ENCODE measurements at regions not wholly inside any gene's neighbourhood (a gene's known extent, or its start where the extent isn't known, plus 50 kb on each side); places are given as distances from the start of the nearest gene placed in this dataset.

DNA sequence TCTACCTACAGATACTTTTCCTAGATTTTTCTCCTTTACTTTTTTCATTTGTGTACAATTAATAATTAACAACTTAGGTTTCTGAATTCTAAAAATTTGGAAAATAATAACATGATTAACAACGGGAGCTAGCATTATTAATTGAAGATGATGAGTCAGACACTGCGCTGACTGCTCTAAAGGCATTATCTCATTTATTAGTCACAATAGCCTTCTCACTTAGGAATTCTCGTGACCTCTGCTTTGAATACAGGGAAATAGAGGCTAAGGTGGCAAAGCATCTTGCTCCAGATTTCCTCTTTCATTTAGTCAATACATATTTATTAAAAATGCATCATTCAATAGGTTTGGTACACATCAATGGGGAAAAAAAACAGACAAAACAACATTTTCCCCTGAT is 441.3 kb downstream of the PCDH18 start:
- FAIRE-seq = no peak
- DNase-seq (ENCODE audit: low spot score in 2 of 2) = no peak

DNA sequence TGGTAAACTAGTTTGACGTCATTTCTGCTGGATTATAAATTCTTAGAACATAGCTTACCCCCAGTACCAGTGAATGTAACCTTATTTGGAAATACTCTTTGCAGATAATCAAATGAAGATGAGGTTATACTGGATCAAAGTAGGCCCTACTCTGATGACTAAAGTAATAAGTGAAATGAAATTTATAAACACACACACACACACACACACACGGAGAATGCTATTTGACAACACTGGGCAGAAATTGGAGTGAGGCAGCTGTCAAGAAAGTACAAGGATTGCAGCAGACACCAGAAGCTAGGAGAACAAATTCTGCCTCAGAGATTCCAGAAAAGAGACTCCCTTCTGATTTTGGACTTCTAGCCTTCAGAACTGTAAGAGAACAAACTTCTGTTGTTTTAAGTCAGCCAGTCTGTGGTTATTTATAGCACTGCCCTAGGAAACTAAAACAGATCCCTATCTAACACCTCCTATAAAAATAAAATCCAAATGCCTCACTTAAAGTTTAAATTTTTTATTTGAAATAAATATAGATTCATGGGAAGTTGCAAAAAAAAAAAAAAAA is 448.6 kb downstream of the PCDH18 start:
- DNase-seq (ENCODE audit: low spot score in 2 of 2) (no peak), FAIRE-seq (no peak)

DNA sequence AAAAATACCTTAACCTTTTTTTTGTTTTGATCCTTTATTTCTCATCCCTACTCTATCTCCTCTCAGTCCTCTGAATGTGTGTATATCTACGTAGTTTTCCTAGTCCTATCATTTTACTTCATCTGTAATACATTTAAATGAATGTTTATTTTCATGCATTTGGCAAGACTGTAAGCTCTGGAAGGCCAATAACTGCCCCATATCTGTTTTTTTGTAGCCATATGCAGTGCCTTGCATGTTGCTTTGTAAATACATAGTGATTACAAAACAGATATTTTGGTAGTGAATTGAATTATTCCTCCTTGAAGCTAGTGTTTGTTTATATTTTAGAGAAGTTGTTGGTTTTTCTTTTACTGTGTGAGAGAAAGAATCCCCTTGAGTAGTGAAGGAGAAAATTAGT is 450.2 kb downstream of the PCDH18 start:
- no peak for DNase-seq (ENCODE audit: low spot score in 2 of 2)
- no peak for FAIRE-seq

DNA sequence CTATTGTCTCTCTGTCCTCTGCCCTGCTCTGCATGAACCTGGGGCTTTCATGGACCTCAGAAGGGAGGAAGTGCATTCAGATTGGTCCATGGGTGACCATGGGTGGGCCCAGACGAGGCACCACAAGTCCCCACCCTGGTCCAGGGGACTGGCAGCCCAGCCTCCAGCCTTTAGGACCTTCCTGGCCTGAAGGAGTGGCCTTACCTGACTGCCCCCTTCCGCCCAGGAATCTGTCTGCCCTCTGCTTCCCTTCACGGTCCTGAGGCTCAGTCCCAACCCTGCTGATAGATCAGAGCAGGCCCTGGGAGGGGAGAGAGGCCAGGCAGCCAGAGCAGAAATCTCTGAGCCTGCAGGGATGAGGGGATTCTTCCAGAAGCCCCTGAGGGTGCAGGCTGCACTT is 455.4 kb downstream of the PCDH18 start:
- FAIRE-seq (no peak), DNase-seq (ENCODE audit: low spot score in 2 of 2) (no peak)

DNA sequence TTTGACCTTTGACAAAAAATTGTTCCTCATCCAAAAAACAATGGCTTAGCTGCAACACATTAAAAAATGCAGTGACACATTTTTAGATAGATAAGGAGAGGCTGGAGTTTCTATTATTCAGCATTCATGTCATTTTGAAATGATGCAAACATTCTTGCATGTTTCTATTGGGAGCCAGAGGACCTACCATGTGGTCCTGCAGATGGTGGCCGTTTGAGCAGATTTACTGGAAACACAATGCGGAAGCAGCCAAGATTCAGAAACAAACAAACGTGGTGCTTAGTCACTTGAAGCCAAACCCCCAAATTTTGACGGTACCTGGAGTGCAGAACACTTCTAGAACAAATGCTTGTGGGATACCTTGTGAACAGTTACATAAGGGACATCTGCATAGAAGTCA is 456.7 kb downstream of the PCDH18 start:
- no peak for DNase-seq (ENCODE audit: low spot score in 2 of 2)
- FAIRE-seq = no peak

DNA sequence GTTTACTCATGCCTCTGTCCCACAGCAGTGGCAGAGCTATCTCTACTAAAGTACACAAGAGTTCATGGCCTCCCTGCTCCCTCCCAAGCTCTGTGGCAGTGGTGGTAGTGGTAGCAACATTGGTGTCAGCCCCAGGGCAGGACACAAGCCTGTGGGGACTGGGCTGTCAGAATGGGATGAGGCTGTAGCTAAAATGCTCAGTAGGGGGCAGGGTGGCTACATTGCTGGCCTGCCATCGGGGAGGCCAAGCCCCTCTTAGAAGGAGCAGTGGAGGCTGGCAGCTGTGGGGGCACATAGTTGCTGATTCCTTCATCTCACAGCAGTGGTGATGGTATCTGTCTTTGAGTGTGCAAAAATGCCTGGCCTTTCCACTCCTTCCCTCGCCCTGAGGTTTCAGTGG is 461.7 kb downstream of the PCDH18 start:
- DNase-seq (ENCODE audit: low spot score in 2 of 2) = no peak
- FAIRE-seq = no peak

DNA sequence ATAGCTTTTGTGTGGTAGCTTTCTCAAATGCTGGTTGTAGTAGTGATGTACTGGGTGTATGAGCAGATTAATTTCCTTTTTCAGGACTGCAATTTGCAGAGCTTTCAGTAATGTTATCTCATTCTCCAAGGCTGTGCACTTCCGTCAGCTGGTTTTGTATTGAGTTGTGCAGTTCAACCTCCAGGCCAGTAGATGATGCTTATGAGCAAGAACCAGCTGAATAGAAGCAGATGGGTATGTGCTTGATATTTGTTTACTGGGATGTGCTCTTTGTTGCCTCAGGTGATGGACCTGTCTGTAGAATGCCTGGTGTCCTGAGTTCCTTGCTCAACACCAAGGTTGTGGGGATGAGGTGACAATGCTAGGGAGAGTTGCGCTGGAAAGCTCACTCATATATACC is 462.8 kb downstream of the PCDH18 start:
- DNase-seq (ENCODE audit: low spot score in 2 of 2) = no peak
- no peak for FAIRE-seq

DNA sequence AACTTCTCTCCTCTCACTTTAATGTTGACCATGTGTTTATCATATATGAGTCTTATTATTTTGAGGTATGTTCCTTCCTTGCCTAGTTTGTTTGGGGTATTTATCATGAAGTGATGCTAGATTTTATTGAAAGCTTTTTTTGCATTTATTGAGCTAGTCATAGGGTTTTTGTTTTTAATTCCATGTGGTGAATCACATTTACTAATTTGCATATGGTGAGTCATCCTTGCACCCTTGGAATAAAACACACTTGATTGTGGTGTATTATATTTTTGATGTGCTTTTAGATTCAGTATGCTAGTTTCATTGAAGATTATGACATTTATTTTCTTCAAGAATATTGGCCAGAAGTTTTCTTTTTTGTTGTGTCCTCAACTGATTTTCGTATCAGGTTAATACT is 464.6 kb downstream of the PCDH18 start:
- FAIRE-seq (no peak), DNase-seq (ENCODE audit: low spot score in 2 of 2) (no peak)

DNA sequence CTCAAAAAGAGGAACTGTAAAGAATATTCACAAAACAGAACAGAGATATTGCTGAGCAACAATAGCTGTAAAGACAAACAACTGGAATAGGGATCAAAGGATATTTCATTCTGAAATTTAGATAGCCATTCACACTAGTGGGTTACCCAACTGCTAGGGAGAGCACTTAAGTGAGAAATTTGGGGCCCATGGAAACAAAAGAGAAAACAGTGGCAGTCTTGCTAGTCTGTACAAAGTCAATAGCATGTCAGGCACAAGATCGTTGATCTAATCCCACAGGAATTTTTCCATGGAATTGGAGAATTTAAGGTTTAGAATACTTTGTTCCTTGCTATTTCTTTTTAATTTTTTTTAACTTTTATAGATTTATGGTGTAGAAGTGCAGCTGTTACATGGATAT is 467.0 kb downstream of the PCDH18 start:
- no peak for DNase-seq (ENCODE audit: low spot score in 2 of 2)
- no peak for FAIRE-seq

DNA sequence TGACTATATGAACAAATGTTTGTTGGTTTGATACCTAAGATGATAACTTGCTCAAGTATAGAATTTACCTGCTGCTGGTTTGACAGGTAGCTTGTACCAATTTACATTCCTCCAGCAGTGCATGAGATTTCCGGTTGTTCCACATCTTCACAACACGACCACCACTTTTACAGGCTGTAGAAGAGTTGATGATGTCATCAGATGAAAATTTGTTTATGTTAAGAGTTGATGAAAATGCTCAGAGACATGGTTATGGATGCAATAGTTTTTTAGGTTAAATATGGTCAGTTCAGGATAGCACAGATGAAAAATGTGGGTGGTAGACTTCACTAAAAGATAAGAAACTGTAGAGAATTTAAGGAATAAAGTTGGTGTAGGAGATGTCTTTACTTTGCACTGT is 468.3 kb downstream of the PCDH18 start:
- FAIRE-seq (no peak), DNase-seq (ENCODE audit: low spot score in 2 of 2) (no peak)

DNA sequence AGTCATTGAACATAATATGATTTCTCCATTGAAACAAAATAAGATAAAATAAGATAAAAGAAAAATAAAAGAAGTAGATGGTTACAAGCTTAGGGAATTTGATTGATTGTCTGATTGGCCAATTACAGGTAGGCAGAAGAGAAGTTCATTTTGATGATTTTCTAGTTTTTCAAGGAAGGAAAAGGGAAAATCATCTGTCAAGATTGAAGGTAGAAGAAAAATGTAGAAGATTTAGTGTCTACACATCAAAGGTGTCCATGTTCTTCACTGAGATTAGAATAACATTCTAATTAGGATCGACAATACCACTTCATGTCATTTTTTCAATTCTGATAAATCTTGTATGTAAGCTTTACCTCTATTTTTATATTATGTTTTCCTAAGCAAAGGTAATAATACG is 489.1 kb downstream of the PCDH18 start:
- FAIRE-seq (no peak), DNase-seq (ENCODE audit: low spot score in 2 of 2) (no peak)

DNA sequence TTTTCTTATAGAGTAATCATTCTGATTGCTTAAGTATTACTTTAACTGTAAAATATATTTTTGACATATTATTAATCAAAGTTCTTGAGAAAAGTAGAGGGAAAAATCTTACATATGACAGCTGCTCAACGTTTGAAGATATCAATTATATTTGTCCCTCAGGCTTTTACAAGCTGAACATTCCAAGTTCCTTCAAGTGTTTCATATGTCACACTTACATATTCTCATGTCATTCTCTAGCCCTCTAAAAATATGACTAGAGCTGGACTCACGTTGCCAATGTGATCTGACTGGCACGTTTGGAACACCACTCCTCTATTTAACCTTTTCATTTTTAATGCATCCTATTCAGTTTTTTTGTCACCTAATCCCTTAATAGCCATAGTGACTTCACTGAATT is 492.9 kb downstream of the PCDH18 start:
- FAIRE-seq (no peak), DNase-seq (ENCODE audit: low spot score in 2 of 2) (no peak)

DNA sequence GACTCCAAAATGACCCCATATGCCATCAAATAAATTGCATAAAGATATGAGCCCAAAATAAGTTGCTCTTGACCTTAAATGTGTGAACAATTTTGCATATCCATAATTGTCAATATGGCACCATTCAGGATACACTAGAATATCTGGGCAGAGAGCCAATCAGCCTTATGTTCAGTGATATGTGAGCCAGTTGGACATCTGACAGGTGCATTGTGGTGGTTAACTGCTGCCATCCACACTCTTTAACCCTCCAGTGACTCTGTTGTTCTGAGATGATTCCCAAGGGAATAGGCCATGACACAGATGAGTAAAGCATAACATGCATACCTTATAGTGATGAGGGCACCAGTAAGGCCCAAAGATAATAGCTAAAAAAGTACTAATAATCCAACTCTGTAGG is 500.1 kb downstream of the PCDH18 start:
- FAIRE-seq (no peak), DNase-seq (ENCODE audit: low spot score in 2 of 2) (no peak)

DNA sequence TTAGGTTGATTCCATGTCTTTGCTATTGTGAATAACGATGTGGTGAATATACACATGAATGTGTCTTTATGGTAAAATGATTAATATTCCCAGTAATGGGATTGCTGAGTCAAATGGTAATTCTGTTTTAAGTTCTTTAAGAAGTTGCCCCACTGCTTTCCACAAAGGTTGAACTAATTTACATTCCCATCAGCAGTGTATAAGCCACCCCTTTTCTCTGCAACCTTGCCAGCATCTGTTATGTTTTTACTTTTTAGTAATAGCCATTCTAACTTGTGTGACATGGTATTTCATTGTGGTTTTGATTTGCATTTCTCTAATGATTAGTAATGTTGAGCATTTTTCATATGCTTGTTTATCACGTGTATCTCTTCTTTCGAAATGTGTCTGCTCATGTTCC is 503.3 kb downstream of the PCDH18 start:
- no peak for DNase-seq (ENCODE audit: low spot score in 2 of 2)

DNA sequence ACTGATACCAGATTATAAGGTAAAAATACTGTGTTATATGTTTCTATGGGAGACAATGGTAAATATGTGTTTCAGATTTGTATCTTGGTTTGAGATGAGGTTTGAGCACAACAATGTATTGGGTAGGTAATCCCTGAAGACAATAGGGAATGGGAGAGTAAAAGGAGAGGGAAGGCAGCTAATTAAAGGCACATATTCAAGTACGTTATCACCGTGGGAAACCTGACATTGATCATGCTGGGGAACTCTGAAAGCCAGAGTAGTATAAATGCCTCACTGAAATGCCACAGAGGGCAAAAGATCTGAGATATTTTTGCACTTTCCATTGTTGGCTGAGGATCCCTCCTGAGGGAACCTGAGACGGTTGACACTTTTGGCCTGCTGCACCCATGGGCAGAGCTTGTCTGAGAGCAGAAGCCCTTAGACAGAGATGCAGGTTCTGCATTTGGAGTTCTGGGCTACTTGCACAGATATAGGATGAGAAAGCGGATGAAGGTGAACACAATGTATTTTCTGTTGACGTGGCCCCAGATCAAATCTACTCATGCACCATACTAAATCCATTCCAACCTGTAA is 506.7 kb downstream of the PCDH18 start:
- no peak for DNase-seq (ENCODE audit: low spot score in 2 of 2)

More for the DNA sequence above, 503.3 kb downstream of the PCDH18 start:
- no peak for FAIRE-seq

DNA sequence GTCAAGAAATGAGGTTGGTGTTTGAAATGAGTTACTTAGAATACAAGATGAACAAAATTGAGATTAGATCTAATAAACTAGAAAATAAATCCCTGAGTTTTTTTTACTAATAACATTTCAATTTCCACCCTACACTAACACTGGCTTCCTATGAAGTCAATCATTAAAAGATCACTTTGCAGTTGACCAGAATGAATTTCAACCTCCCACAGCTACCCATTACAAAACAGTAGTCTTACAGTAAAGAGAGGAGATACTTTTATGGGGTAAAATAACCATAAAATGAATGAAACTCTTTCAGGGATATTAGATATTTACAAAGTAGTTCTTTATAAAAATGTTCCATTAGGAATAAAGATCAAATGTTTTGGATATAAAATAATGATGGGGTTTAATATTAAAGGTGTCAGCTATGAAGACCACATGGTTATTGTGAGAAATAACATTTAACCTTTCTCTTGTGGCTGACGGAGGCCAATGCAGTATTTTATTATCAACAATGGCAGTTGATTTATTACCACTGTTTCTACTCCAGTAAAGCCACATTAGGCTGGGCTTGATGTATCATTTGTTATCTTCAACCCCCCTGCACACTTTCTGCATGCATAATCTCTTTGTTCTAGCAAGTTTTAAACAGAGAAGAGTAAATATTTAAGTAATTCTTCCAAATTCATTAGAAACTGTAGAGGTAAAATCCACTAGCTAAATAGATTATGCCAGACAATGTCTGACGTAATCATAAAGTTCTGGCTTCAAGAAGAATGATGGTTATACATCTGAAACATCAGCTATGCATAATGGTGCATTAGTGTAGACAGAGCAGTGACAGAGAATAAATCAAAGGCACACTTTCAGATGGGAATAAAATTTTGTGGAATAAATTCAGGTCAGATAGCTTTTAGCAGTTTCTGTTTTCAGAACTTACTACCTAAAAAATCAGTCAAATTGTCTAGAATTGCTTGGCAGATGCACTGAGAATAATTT is 516.6 kb downstream of the PCDH18 start:
- DNase-seq (ENCODE audit: low spot score in 2 of 2) (no peak), FAIRE-seq (no peak)

More for the DNA sequence above, 506.7 kb downstream of the PCDH18 start:
- FAIRE-seq = no peak

DNA sequence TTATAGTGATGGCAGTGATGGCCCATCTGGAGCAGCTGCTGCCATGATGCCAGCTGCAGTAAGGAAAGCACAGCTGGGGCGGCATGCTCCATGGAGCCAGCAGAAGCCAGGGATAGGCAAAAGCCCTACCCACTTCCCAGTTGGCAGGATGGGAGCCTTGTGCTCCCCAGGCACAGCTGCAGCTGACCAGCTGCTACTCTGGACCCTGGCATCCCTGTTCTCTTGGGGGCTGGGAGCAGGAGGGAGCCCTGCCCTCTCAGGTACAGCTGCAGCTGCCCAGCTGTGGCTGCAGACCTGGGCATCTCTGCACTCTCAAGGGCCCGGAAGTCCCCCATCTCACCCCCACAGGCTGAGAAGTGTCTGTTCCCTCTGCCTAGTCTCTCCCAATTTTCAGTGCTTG is 531.9 kb downstream of the PCDH18 start:
- DNase-seq (ENCODE audit: low spot score in 2 of 2) (no peak), FAIRE-seq (no peak)

DNA sequence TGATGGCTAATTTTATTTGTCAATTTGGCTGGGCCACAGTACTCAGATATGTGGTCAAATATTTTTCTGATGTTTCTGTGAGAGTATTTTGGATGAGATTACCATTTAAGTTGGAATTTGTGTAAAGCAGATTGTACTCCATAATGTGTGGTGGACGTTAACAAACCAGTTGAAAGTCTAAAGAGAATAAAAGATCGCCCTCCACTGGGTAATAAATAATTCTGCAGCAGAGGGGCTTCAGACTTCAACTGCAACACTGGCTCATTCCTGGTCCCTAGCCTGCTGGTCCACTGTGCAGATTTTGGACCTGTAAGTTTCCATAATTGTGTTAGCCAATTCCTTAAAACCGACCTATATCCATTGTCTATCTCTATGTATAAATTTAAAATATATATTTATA is 540.3 kb downstream of the PCDH18 start:
- FAIRE-seq = no peak

DNA sequence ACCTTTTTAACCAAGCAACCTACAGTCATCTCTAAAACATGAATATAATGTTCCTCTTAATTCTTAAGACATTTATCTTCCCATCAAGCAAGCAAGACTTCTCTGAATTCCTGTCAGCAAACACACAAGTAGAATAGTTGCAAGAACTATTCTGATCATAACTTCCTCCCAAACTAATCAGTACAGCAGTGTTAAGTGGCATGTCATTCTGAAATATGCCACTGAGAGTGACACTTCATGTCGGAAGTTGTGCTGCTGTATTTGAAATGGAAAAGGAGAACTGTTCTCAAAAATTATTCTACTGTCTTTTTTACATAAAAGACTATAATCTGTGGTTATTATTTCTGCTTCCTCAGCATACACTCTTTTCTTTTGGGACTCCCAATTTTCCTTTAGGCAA is 546.6 kb downstream of the PCDH18 start:
- DNase-seq (ENCODE audit: low spot score in 2 of 2) (no peak), FAIRE-seq (no peak)

More for the DNA sequence above, 540.3 kb downstream of the PCDH18 start:
- no peak for DNase-seq (ENCODE audit: low spot score in 2 of 2)

DNA sequence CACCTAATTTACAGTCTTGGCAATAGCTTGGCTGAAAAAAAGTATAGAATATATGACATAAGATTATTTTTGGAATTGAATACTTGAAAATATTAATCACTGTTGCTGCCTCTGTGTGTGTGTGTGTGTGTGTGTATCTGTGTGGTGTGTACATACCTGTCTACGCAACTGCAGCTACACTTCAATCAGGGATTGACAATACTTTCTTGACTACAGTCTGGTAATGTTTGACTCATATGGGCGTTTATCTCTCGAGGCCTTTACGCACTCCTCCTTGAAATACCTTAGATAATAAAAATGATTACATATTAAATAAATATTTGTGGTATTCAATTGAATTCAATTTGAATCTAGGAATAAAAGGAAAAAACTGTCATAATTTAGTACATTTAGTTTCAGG is 565.2 kb downstream of the PCDH18 start:
- FAIRE-seq = no peak
- DNase-seq (ENCODE audit: low spot score in 2 of 2) = no peak

DNA sequence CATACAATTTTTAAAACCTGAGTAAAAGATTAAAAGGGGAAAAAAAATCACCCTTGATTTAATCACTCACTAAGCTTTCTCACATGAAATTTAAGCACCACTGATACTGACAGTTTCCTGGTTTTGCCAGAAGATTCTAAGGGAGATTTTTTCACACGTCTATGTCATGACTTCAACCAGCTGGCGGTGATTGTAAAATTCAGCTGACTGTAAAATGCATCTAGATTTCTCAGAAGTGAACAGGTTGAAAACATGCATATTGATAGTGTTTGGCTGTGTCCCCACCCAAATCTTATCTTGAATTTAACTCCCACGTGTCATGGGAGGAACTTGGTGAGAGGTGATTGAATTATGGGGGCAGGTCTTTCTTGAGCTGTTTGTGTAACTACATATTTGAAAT is 566.8 kb downstream of the PCDH18 start:
- no peak for DNase-seq (ENCODE audit: low spot score in 2 of 2)
- FAIRE-seq = no peak

DNA sequence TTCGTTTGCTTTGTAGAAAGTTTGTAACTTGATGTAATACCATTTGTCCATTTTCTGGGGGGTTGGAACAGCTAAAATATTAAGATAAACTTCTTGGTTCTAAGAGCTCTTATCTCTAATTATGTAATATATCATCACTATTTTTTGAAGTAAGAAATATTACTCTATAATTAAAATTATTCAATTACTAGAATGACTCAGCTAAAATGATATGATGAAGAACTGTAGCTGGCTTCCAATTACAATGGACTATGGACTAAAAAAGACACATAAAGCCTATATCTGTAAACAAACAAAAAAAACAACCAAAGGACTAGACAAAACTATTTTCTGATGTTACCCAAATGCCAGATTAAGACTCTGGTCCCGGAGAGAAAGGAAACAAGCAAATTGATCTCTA is 569.4 kb downstream of the PCDH18 start:
- FAIRE-seq = no peak
- DNase-seq (ENCODE audit: low spot score in 2 of 2) = no peak
